GM21360 (cell line): ENCODE measurements at regions not wholly inside any gene's neighbourhood (a gene's known extent, or its start where the extent isn't known, plus 50 kb on each side); places are given as distances from the start of the nearest gene placed in this dataset.
"Not testable (repeated sequence)": the region's sequence is repeated elsewhere in the genome, so short reads cannot be mapped to it uniquely, and the experiment has no call there.

ENCODE experiments used
- ATAC-seq: cut with Tn5 transposase; IDR thresholded peaks from one replicate; pipeline ENCODE4 v1.9.1; 2021; ENCODE audit warnings: mild to moderate bottlenecking, moderate library complexity; ENCODE audit not compliant: unreplicated experiment

DNA sequence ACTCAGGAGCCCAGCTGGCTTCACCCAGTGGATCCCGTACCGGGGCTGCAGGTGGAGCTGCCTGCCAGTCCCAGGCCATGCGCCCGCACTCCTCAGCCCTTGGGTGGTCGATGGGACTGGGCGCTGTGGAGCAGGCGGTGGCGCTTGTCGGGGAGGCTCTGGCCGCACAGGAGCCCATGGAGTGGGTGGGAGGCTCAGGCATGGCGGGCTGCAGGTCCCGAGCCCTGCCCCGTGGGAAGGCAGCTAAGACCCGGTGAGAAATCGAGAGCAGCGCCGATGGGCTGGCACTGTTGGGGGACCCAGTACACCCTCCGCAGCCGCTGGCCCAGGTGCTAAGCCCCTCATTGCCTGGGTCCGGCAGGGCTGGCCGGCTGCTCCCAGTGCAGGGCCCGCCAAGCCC, 1205.6 kb downstream of the DIAPH3 start:
- not testable (repeated sequence) for ATAC-seq

DNA sequence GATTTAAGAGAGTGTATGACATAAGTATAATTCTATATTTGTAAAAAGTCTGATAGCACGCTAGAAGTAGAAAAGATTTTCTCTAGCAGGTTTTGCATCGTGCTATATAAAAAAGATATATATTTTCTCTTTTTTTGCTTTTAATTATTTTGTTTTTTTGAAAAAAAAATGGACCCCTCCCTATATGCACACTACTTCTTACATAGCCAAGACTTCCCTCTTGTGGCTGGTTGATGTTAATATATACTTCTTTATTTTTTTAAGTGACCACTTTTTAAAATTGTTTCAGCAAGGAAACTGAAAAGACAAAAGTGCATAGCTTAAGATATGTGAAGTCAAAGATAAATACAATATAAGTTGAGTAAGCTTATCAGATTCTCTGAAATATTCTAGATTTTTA, 1202.8 kb downstream of the DIAPH3 start:
- ATAC-seq: no peak

GRCh38 chr13:58963321-58963720, 1200.4 kb downstream of the DIAPH3 start:
- ATAC-seq: no peak

- ATAC-seq: no peak
These were observed 1199.7 kb downstream of the DIAPH3 start for GRCh38 chr13:58964048-58964447.

DNA sequence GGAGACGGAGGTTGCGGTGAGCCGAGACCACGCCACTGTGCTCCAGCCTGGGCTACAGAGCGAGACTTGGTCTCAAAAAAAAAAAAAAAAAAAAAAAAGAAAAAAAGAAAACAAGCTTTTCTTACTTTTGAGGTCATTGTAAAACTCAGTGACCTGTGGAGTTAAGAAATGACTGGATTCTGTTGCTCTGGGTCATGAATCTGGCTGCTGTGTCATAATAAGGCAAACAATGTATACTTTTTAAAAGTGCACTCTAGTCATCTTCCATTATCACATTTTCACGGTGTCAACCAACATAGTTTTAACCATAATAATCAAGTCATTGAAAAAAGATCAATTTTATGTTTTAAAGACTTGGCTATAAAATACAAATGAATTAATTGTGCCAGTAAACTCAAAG, 1186.6 kb downstream of the DIAPH3 start:
- ATAC-seq: no peak

DNA sequence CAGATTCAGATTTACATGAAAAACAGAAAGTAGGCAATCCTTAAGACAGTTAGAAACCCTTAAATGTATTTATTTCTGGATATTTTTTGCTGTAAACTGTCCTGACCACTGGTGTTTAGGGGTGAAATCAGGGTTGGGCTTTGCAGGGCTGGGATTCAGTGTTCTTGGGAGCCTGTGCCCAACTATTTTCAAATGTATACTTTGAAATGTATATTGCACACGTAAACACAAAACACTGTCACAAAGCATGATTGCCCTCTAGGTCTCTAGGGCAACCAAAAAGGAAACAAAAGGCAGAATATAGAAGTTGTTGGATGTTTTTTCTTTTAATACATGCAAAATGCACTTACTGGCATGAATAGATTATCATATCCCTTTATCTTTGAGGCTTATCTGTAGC, 1185.4 kb downstream of the DIAPH3 start:
- ATAC-seq: no peak

DNA sequence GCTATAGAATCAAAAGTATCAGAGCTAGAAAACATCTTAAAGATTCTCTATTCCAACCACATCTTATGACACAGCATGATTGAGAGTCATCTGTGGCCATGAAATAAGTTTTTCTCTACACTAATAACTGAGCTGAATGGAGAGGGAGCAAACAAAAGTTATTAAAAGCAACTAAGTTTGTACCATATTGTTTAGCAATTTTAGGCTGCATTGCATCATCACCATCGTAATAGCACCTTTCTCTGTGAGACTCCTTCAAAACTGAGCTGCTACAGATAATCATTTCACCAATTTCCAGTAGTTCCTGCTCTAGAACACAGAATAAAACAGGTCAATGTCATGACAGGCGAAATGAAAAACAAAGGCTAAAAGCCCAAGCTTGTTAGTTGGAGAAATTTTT, 1183.9 kb downstream of the DIAPH3 start:
- ATAC-seq: no peak

DNA sequence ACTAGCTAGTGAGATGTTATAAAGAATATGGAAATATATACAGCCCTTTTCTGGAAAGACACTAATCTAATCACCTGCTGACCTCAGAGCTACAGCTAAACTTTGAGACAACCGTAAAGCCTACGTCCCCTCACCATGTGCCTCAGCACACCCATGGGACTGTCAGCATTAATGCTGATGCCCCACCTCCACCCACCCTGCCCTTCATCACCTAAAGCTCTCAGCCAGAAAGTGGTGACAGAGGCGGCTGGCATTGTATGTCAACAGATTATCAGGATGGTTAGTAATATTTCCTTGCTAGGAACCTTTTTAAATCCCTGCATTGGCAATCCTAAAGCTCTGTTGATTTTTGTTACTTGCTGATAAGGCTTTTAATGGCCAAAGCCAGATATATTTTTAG, 1177.9 kb downstream of the DIAPH3 start:
- ATAC-seq: no peak

GRCh38 chr13:58989556-58989955, 1174.2 kb downstream of the DIAPH3 start:
- ATAC-seq: no peak

DNA sequence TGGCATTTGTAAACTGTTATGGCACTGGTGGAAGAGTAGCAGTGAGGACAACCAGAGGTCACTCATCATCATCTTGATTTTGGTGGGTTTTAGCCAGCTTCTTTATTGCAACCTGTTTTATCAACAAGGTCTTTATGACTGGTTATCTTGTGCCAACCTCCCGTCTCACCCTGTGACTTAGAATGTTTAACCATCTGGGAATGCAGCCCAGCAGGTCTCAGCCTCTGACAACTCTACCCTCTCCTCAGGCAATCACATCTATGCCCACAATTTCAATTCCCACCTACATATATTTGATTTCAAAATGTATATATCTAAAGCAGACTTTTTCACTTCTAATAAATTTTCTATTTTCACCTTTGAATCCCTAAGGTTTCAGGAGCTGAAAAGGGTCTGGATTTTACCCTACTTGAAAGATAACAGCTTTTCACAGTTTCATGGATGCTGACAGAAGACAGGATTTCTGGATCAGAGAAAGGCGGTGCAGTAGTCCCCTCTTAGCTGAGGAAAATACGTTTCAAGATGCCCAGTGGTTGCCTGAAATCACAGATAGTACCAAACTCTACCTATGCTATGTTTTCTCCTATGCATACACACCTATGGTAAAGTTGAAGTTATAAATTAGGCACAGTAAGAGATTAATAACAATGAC, 1171.8 kb downstream of the DIAPH3 start:
- no peak for ATAC-seq

GRCh38 chr13:58992478-58993042, 1171.2 kb downstream of the DIAPH3 start:
- no peak for ATAC-seq

GRCh38 chr13:58994077-58994476, 1169.7 kb downstream of the DIAPH3 start:
- no peak for ATAC-seq

DNA sequence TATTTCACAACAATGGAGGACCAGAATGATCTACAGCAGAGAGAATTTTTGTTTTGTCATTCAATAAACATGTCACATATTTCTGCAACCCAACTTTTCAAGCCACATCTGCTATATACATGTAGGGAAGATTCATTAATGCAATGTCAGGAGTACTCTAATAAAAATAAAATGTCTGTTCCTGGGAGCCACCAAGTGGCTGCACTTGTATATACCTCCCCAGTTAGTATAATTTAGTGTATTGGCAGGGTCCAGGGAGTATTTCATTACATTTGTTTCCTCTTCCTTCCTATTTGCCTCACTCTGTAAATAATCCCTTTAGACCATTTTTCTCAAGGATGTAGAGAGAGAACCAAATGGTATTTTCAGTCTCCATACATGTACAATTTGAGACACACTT, 1169.0 kb downstream of the DIAPH3 start:
- no peak for ATAC-seq

- ATAC-seq: no peak
These were observed 1165.0 kb downstream of the DIAPH3 start for GRCh38 chr13:58998716-58999115.

DNA sequence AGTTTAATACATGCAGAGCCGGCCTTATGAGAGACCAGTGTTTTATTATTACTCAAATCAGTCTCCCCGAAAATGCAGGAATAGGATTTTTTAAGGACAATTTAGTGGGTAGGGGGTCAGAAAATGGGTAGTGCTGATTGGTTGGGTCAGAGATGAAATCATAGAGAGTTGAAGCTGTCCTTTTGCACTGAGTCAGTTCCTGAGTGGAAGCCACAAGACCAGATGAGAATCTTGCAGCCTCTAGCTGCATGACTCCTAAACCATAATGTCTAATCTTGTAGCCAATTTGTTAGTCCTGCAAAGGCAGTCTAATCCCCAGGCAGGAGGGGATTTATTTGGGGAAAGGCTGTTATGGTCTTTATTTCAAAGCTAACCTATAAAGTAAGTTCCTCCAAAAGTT, 1163.9 kb downstream of the DIAPH3 start:
- ATAC-seq: no peak

GRCh38 chr13:59000770-59001169, 1163.0 kb downstream of the DIAPH3 start:
- no peak for ATAC-seq

- ATAC-seq: no peak
These were observed 1151.0 kb downstream of the DIAPH3 start for GRCh38 chr13:59012731-59013130.

- no peak for ATAC-seq
These were observed 1147.5 kb downstream of the DIAPH3 start for GRCh38 chr13:59016250-59016649.

DNA sequence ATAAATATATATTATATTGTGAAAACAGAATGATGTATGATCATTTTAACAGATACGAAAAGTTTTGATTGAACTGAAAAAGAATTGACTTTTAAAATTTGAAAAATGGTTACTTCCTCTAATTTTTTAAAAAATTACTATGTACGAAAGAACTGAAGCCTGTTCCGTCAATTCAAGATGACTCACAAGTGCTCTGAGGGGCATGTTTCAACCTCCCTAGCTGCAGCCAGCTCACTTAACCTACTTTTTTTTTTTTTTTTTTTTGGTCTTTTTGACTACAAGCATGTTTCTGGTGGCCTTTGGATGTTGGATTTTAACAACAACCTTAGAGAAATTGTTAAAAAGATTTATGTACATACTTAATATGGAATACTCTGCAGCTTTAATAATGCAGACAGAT, 1139.3 kb downstream of the DIAPH3 start:
- ATAC-seq: no peak

DNA sequence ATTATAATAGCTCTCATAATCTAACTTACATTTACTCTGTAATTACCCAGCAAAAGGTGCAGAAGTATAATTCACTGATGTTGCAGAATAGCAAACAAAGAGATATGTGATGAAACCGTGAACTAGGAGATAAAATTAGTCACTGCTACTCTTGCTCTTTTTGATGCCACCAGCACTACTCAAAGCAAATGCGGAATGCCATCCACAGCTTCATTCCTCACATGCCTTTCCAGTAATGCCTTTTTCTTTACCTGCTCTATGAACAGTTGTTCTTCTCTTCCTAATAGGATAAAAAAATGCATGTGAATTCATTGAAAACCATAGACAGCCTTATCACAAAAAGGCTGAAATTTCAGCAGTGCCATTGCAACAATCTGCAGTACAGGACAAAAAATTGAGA, 1129.5 kb downstream of the DIAPH3 start:
- no peak for ATAC-seq

- ATAC-seq: no peak
These were observed 1124.9 kb downstream of the DIAPH3 start for GRCh38 chr13:59038824-59039223.

DNA sequence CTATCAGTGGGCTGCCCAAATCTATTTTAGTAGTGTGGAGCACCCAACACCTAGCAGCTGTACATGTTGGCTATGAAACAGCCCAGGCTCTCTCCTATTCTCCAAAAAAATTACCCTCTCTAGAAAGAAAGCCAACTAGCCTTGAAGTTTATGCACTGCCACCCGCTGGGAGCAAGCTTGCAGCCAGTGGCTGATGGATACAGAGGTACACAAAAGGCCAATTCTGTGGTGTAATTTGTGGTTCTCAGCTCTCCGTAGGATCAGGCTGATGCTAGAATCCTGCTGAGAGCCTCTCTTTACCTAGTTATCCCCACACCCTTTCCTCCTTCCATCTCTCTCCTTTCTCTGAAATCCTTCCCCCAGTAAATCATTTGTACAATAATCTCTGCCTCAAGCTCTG, 1120.7 kb downstream of the DIAPH3 start:
- ATAC-seq: no peak

DNA sequence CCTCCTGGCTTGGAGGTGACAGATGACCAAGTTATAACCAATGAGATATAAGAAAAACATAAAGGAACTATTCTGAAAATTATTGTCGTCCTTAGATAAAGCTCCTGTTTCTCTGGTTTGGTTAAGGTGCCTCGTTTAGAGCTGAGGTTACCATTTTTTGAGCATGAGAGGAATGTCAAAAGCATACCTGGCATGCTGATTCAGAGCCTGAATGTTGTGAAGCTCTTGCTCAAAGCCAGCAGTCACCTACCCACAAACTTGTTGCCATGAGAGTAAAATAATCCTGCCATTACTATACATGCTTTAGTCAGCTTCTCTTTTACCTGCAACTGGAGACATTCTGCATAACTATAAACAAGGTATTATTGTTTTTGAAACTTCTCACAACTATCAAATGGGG, 1116.2 kb downstream of the DIAPH3 start:
- no peak for ATAC-seq
